HG02610 (cell line): ENCODE measurements at regions not wholly inside any gene's neighbourhood (a gene's known extent, or its start where the extent isn't known, plus 50 kb on each side); places are given as distances from the start of the nearest gene placed in this dataset.

Experiments
- ATAC-seq: cut with Tn5 transposase; IDR thresholded peaks from one replicate; pipeline ENCODE4 v1.9.1; 2021; ENCODE audit warnings: mild to moderate bottlenecking, moderate library complexity; ENCODE audit not compliant: unreplicated experiment

GRCh38 chr7:128167791-128168666 lies 73.0 kb upstream of the LEP start:
- no peak for ATAC-seq

GRCh38 chr7:128168667-128169210 lies 72.3 kb upstream of the LEP start:
- ATAC-seq, result no peak

GRCh38 chr7:128170461-128170860 lies 70.6 kb upstream of the LEP start:
- no peak for ATAC-seq

GRCh38 chr7:128171342-128171918 lies 69.6 kb upstream of the LEP start:
- no peak for ATAC-seq

GRCh38 chr7:128172151-128172550 lies 68.9 kb upstream of the LEP start:
- ATAC-seq, result no peak

- peak; percentile 47 for ATAC-seq
These were observed 68.1 kb upstream of the LEP start for GRCh38 chr7:128172963-128173362.

- ATAC-seq, result no peak
These were observed 66.7 kb upstream of the LEP start for GRCh38 chr7:128174386-128174785.

- ATAC-seq, result no peak
These were observed 64.4 kb upstream of the LEP start for GRCh38 chr7:128176696-128177095.

GRCh38 chr7:128177768-128178550 lies 63.1 kb upstream of the LEP start:
- ATAC-seq, result no peak

- ATAC-seq, result no peak
These were observed 62.5 kb upstream of the LEP start for GRCh38 chr7:128178611-128179010.

GRCh38 chr7:128188396-128189230 lies 52.5 kb upstream of the LEP start:
- no peak for ATAC-seq

GRCh38 chr7:128189231-128189930 lies 51.7 kb upstream of the LEP start:
- ATAC-seq, result no peak

- no peak for ATAC-seq
These were observed 50.9 kb upstream of the LEP start for GRCh38 chr7:128190051-128190647.

GRCh38 chr7:128191136-128191844 lies 49.8 kb upstream of the LEP start:
- ATAC-seq, result no peak
